SK-N-SH (cell line): ENCODE measurements at regions not wholly inside any gene's neighbourhood (a gene's known extent, or its start where the extent isn't known, plus 50 kb on each side); places are given as distances from the start of the nearest gene placed in this dataset.

Source experiments
- CTCF ChIA-PET: fragments of 300-600, 350-600 bp; formaldehyde crosslinking; extraction: SDS; loops from one replicate; lab custom pipeline; 2021; lab: Yijun Ruan, JAX
- POLR2A ChIA-PET: fragments of 350-600 bp; sonication (Branson Sonifier 250); formaldehyde crosslinking; extraction: SDS; loops from one replicate; lab custom pipeline; 2020; ENCODE audit warnings: antibody characterized with exemption, inconsistent platforms; lab: Yijun Ruan, JAX
- DNase-seq: peaks from one replicate; pipeline ENCODE4 v3.0.0; 2012
- H2AFZ ChIP-seq: fragments of 200-600 bp; sonication (generic); 2 replicates; pipeline ENCODE4 v1.8.1; 2016; ENCODE audit warnings: antibody characterized with exemption, mild to moderate bottlenecking, low read depth
- H3F3A ChIP-seq: fragments of 200-600 bp; sonication (generic); replicated peaks from 2 replicates; pipeline ENCODE3; 2016; ENCODE audit warnings: antibody characterized with exemption, mild to moderate bottlenecking; ENCODE audit not compliant: insufficient read depth
- H3K27ac ChIP-seq, 2 experiments: fragments of 200-500 bp in 1 of 2; fragments of 200-600 bp in 1 of 2; sonication (Bioruptor generic) in 1 of 2; sonication (generic), shearing (Covaris generic) in 1 of 2; 2 replicates each; pipeline versions ENCODE4 v1.5.1 to v1.6.1; 2014 to 2016; ENCODE audit warnings: low read depth in 2 of 2, inconsistent platforms in 1 of 2, low read length in 1 of 2, mild to moderate bottlenecking in 1 of 2, mixed read lengths in 1 of 2
- H3K27me3 ChIP-seq: fragments of 200-600 bp; sonication (generic), shearing (Covaris generic); 2 replicates; pipeline ENCODE4 v1.6.1; 2016; ENCODE audit warnings: mixed run types; ENCODE audit not compliant: insufficient read depth
- H3K36me3 ChIP-seq, 2 experiments: fragments of 200-500 bp in 1 of 2; fragments of 200-600 bp in 1 of 2; sonication (Bioruptor generic) in 1 of 2; sonication (generic) in 1 of 2; replicated peaks in 1 of 2; 2 replicates each; pipeline versions ENCODE3 to v1.5.1; 2014 to 2016; ENCODE audit warnings: low read length in 1 of 2, mild to moderate bottlenecking in 1 of 2; ENCODE audit not compliant: insufficient read depth in 2 of 2, control insufficient read depth in 1 of 2
- H3K4me1 ChIP-seq, 2 experiments: fragments of 200-500 bp in 1 of 2; fragments of 200-600 bp in 1 of 2; sonication (Bioruptor generic) in 1 of 2; sonication (generic), shearing (Covaris generic) in 1 of 2; 2 replicates each; pipeline versions ENCODE4 v1.5.1 to v1.6.1; 2014 to 2016; ENCODE audit warnings: low read depth in 1 of 2, low read length in 1 of 2, mixed run types in 1 of 2; ENCODE audit not compliant: insufficient read depth in 2 of 2, control insufficient read depth in 1 of 2
- H3K4me2 ChIP-seq: fragments of 200-600 bp; sonication (generic), shearing (Covaris generic); 2 replicates; pipeline ENCODE4 v1.6.1; 2017; ENCODE audit warnings: mixed run types
- H3K4me3 ChIP-seq, 2 experiments: fragments of 200-500 bp in 1 of 2; fragments of 200-600 bp in 1 of 2; sonication (Bioruptor generic) in 1 of 2; sonication (generic), shearing (Covaris generic) in 1 of 2; 2 replicates each; pipeline versions ENCODE4 v1.5.1 to v1.8.1; 2014 to 2016; ENCODE audit warnings: low read depth in 2 of 2, inconsistent platforms in 1 of 2, low read length in 1 of 2, mild to moderate bottlenecking in 1 of 2, mixed read lengths in 1 of 2, moderate library complexity in 1 of 2
- H3K79me2 ChIP-seq: fragments of 200-600 bp; sonication (generic); 2 replicates; pipeline ENCODE4 v1.8.1; 2017; ENCODE audit warnings: mild to moderate bottlenecking; ENCODE audit not compliant: insufficient read depth
- H3K9ac ChIP-seq: fragments of 200-600 bp; sonication (generic); 2 replicates; pipeline ENCODE4 v1.6.1; 2017; ENCODE audit warnings: mixed run types
- H3K9me2 ChIP-seq: fragments of 200-600 bp; sonication (generic); 2 replicates; pipeline ENCODE4 v1.6.1; 2017; ENCODE audit warnings: mixed run types
- H3K9me3 ChIP-seq: fragments of 200-600 bp; sonication (generic); 2 replicates; pipeline ENCODE4 v1.6.1; 2017; ENCODE audit warnings: mixed run types, mild to moderate bottlenecking, moderate library complexity
- H4K20me1 ChIP-seq: fragments of 200-600 bp; sonication (generic); 2 replicates; pipeline ENCODE4 v1.6.1; 2017; ENCODE audit warnings: mild to moderate bottlenecking, mixed run types; ENCODE audit not compliant: insufficient read depth
- CHD2 ChIP-seq: fragments of 150-350 bp; IDR thresholded peaks from 2 replicates; pipeline ENCODE4 v1.6.1; 2018; ENCODE audit warnings: low read length; ENCODE audit not compliant: partially characterized antibody
- CTCF ChIP-seq: fragments of 200-600 bp; sonication (generic); IDR thresholded peaks from 2 replicates; pipeline ENCODE4 v1.6.1; 2017; ENCODE audit warnings: antibody characterized with exemption, mild to moderate bottlenecking, moderate library complexity
- ELF1 ChIP-seq: IDR thresholded peaks from 2 replicates; pipeline ENCODE4 v1.4.0; 2012
- EP300 ChIP-seq, 2 experiments: IDR thresholded peaks; 2 replicates each; pipeline versions ENCODE4 v1.4.0 to v1.6.1; 2012; ENCODE audit warnings: borderline replicate concordance in 1 of 2, low read depth in 1 of 2, low read length in 1 of 2
- EZH2phosphoT487 ChIP-seq: fragments of 200-600 bp; sonication (generic); IDR thresholded peaks from 2 replicates; pipeline ENCODE4 v1.6.1; 2017; ENCODE audit warnings: low read depth, mixed run types, mild to moderate bottlenecking, antibody characterized with exemption, moderate library complexity, borderline replicate concordance
- FOSL2 ChIP-seq: IDR thresholded peaks from 2 replicates; pipeline ENCODE4 v1.4.0; 2012; ENCODE audit warnings: low read depth, mild to moderate bottlenecking, moderate library complexity, borderline replicate concordance
- FOXM1 ChIP-seq: IDR thresholded peaks from 2 replicates; pipeline ENCODE4 v1.4.0; 2012; ENCODE audit warnings: low read depth, mild to moderate bottlenecking
- JUND ChIP-seq: IDR thresholded peaks from 2 replicates; pipeline ENCODE4 v1.4.0; 2012
- MAX ChIP-seq: IDR thresholded peaks from 2 replicates; pipeline ENCODE4 v1.4.0; 2012; ENCODE audit warnings: low read depth
- NFIC ChIP-seq: IDR thresholded peaks from 2 replicates; pipeline ENCODE4 v1.4.0; 2012; ENCODE audit warnings: borderline replicate concordance
- PBX3 ChIP-seq: IDR thresholded peaks from 2 replicates; pipeline ENCODE4; 2012
- RXRA ChIP-seq: IDR thresholded peaks from 2 replicates; pipeline ENCODE4 v1.4.0; 2012; ENCODE audit warnings: low read depth, mild to moderate bottlenecking, borderline replicate concordance
- SIN3A ChIP-seq: IDR thresholded peaks from 2 replicates; pipeline ENCODE4 v1.6.1; 2012; ENCODE audit warnings: low read depth, mild to moderate bottlenecking, low read length, moderate library complexity, borderline replicate concordance
- SMC3 ChIP-seq: IDR thresholded peaks from 2 replicates; pipeline ENCODE4 v1.6.1; 2012; ENCODE audit warnings: low read depth, low read length, improper control_type of control experiment
- TAF1 ChIP-seq: IDR thresholded peaks from 2 replicates; pipeline ENCODE4 v1.6.1; 2012; ENCODE audit warnings: low read depth, mild to moderate bottlenecking, low read length, moderate library complexity, borderline replicate concordance
- YY1 ChIP-seq: IDR thresholded peaks from 2 replicates; pipeline ENCODE4 v1.4.0; 2012; ENCODE audit warnings: low read depth, mild to moderate bottlenecking
- WGBS: methylation state at CpG from one replicate; pipeline ENCODE4 v1.1.6; 2017; ENCODE audit warnings: low lambda C conversion rate; 5-methylcytosine and 5-hydroxymethylcytosine counted together
- TF ChIP-seq, protein P1 (sequence below): fragments of 150-350 bp; IDR thresholded peaks from 2 replicates; pipeline ENCODE4 v1.6.1; 2016; ENCODE audit warnings: mild to moderate bottlenecking, low read depth, low read length

DNA sequence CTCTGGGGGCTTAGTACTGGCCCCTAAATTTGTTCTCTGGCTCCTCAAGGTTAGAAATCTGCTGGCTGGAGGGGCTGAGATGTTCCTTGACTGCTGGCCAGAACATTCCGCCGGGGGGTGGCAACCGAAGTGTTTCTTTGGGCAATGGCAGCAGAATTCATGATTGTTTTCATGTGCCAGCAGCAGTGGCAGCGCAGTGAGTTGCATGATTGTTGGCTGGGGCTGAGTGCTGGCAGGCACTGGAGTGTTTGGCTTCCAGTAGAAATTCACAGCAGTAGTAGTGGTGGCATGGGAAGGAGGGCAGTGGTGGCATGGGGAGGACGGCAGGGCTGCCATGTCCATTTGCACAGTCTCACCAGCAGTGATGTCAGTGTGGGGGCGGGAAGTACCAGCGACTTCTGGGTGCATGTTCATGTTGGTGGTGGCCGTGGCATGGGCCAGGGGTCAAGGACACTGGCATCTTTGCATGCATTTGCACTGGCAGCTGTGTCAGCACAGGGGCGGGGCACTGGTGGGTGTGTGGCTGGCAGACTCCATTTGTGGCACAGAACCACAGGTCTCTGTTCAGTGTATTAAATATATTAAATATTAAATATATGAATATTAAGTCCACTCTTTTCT is 130.6 kb upstream of the CDH7 start:
- no peaks in the 10 kb centered on the region for H3K9me3 ChIP-seq
- H3K9me2 ChIP-seq, result no peaks in the 10 kb centered on the region
- H3K4me3 ChIP-seq, result no peak overlapping the region
- no peak for DNase-seq
- H3K9ac ChIP-seq, result no peak overlapping the region
- H3K27ac ChIP-seq, result no peak overlapping the region
- ChIA-PET CTCF (no interaction called here), POLR2A (no interaction called here)
- 11% methylated on average over 4 of the region's 9 CpGs for WGBS
- TF ChIP-seq PBX3 (no peak), NFIC (no peak), FOSL2 (no peak), YY1 (no peak), JUND (no peak), ELF1 (no peak), EZH2phosphoT487 (no peak), RXRA (no peak), CTCF (no peak), SIN3A (no peak), EP300 (IDR thresholded peaks at IDR 0.05; ENCODE audit: borderline replicate concordance in 1 of 2, low read depth in 1 of 2, low read length in 1 of 2) (no peak), MAX (no peak), FOXM1 (no peak), SMC3 (no peak), TAF1 (no peak), CHD2 (no peak)
- TF ChIP-seq, protein P1, sequence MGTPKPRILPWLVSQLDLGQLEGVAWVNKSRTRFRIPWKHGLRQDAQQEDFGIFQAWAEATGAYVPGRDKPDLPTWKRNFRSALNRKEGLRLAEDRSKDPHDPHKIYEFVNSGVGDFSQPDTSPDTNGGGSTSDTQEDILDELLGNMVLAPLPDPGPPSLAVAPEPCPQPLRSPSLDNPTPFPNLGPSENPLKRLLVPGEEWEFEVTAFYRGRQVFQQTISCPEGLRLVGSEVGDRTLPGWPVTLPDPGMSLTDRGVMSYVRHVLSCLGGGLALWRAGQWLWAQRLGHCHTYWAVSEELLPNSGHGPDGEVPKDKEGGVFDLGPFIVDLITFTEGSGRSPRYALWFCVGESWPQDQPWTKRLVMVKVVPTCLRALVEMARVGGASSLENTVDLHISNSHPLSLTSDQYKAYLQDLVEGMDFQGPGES, result no peak
- H3K4me2 ChIP-seq, result no peak overlapping the region
- H3K36me3 ChIP-seq, result no peaks in the 10 kb centered on the region
- no peak overlapping the region for H2AFZ ChIP-seq
- H4K20me1 ChIP-seq, result no peaks in the 10 kb centered on the region
- no peaks in the 10 kb centered on the region for H3K79me2 ChIP-seq
- H3F3A ChIP-seq, result no peaks in the 10 kb centered on the region
- no peaks in the 10 kb centered on the region for H3K4me1 ChIP-seq
- H3K27me3 ChIP-seq, result no peaks in the 10 kb centered on the region
